ENCODE measurements at regions not wholly inside any gene's neighbourhood (a gene's known extent, or its start where the extent isn't known, plus 50 kb on each side); places are given as distances from the start of the nearest gene placed in this dataset.

GRCh38 chr12:60529261-60529660 is 933.4 kb downstream of the SLC16A7 start:
- H3K4me3 ChIP-seq = no peak overlapping the region
- TF ChIP-seq POLR2A (IDR thresholded peaks at IDR 0.05) (no peak), CTCF (IDR thresholded peaks at IDR 0.05) (no peak)
- intact Hi-C loops (cut with DNase I) = no loop called here
- H3K27me3 ChIP-seq = no peaks in the 10 kb centered on the region
- DNase-seq = no peak
- 69 to 75% methylated on average over 1 of the region's 1 CpG for WGBS, 2 donors
- no peak overlapping the region for H3K27ac ChIP-seq
- no peaks in the 10 kb centered on the region for H3K4me1 ChIP-seq
- no peaks in the 10 kb centered on the region for H3K9me3 ChIP-seq
- H3K36me3 ChIP-seq = no peaks in the 10 kb centered on the region

DNA sequence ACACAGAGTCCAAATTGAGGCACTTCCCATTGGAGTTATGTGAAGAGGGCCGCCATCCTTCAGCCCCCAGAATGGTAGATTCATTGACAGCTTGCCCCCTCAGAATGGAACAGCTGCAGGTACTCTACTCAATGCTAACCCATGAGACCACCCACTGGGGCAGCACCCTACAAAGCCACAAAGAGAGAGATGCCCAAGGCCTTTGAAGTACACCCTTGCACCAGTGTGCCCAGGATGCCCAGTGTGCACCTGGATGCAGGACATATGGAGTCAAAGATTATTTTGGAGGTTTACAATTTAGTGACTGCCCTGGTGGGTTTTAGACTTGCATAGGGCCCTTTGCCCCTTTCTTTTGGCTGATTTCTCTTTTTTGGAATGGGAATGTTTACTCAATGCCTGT is 933.9 kb downstream of the SLC16A7 start:
- DNase-seq = no peak
- no peaks in the 10 kb centered on the region for H3K27me3 ChIP-seq
- TF ChIP-seq CTCF (IDR thresholded peaks at IDR 0.05) (no peak), POLR2A (IDR thresholded peaks at IDR 0.05) (no peak)
- 100% methylated on average over 1 of the region's 1 CpG for WGBS, 2 donors
- no peaks in the 10 kb centered on the region for H3K36me3 ChIP-seq
- no peak overlapping the region for H3K4me3 ChIP-seq
- intact Hi-C loops (cut with DNase I) = no loop called here
- H3K9me3 ChIP-seq = no peaks in the 10 kb centered on the region
- H3K4me1 ChIP-seq = no peaks in the 10 kb centered on the region
- no peak overlapping the region for H3K27ac ChIP-seq

DNA sequence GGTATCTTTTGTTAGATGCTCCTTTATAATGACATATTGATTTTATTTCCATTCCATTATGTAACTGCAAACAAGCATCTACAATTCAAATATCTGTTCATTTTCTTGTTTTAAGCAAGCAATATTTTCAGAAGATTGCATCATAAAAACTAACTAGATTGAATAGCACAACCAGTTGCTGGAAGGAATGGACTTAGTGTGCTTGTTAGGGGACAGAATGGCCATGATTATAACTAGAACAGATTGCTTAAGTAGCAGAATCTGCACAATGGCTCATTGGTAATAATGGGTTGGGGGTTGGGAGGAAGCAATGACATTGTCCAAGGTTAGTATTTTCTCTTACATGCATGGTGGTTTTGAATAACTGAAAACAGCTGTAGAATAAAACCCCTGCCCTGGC is 939.5 kb downstream of the SLC16A7 start:
- no peak for DNase-seq
- TF ChIP-seq POLR2A (IDR thresholded peaks at IDR 0.05) = no peak
- no peak for TF ChIP-seq CTCF (IDR thresholded peaks at IDR 0.05)

GRCh38 chr12:60539592-60539991 is 943.8 kb downstream of the SLC16A7 start:
- intact Hi-C loops (cut with DNase I) = no loop called here
- 30 to 51% methylated on average over 5 of the region's 5 CpGs for WGBS, 2 donors

More for the DNA sequence above, 939.5 kb downstream of the SLC16A7 start:
- H3K27ac ChIP-seq = no peak overlapping the region
- no peak overlapping the region for H3K4me3 ChIP-seq
- H3K36me3 ChIP-seq = no peaks in the 10 kb centered on the region
- no peaks in the 10 kb centered on the region for H3K4me1 ChIP-seq
- no peaks in the 10 kb centered on the region for H3K9me3 ChIP-seq
- intact Hi-C loops (cut with DNase I) = no loop called here
- no peaks in the 10 kb centered on the region for H3K27me3 ChIP-seq

DNA sequence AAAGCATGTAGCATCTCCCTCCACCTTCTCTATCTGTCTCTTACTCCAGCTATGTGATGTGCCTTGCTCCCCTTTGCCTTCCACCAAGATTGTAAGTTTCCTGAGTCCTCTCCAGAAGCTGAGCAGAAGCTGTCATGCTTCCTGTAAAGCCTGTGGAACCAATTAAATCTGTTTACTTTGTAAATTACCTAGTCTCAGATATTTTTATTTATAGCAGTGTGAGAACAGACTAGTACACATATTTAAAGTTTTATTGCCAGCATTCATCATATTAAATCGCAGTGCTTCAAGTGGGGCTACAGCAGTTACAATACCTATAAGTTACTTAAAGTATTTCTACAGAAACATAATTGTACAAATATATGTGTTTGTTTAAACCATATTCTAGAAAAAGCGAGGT is 973.1 kb downstream of the SLC16A7 start:
- Histone ChIP-seq H3K4me1 (no peaks in the 10 kb centered on the region), H3K4me3 (no peak overlapping the region), H3K36me3 (no peaks in the 10 kb centered on the region), H3K9me3 (no peaks in the 10 kb centered on the region), H3K27ac (no peak overlapping the region), H3K27me3 (no peaks in the 10 kb centered on the region)
- DNase-seq = no peak
- TF ChIP-seq POLR2A (IDR thresholded peaks at IDR 0.05) (no peak), CTCF (IDR thresholded peaks at IDR 0.05) (no peak)
- WGBS, 2 donors = 63 to 78% methylated on average over 2 of the region's 2 CpGs
- intact Hi-C loops (cut with DNase I) = no loop called here

More at GRCh38 chr12:60539592-60539991, 943.8 kb downstream of the SLC16A7 start:
- DNase-seq = no peak
- Histone ChIP-seq H3K27ac (no peak overlapping the region), H3K36me3 (no peaks in the 10 kb centered on the region), H3K4me3 (peak overlapping the region in 1 of 4 donors; percentile 26), H3K4me1 (no peaks in the 10 kb centered on the region), H3K27me3 (no peaks in the 10 kb centered on the region), H3K9me3 (no peaks in the 10 kb centered on the region)
- TF ChIP-seq POLR2A (IDR thresholded peaks at IDR 0.05) = no peak
- no peak for TF ChIP-seq CTCF (IDR thresholded peaks at IDR 0.05)
